ENCODE measurements at regions not wholly inside any gene's neighbourhood (a gene's known extent, or its start where the extent isn't known, plus 50 kb on each side); places are given as distances from the start of the nearest gene placed in this dataset.

- no peak for DNase-seq
Observed at GRCh38 chr14:104446611-104447010, 133.0 kb upstream of the C14orf180 start.

- no peak for DNase-seq
Observed at GRCh38 chr14:104447750-104448149, 131.8 kb upstream of the C14orf180 start.

DNA sequence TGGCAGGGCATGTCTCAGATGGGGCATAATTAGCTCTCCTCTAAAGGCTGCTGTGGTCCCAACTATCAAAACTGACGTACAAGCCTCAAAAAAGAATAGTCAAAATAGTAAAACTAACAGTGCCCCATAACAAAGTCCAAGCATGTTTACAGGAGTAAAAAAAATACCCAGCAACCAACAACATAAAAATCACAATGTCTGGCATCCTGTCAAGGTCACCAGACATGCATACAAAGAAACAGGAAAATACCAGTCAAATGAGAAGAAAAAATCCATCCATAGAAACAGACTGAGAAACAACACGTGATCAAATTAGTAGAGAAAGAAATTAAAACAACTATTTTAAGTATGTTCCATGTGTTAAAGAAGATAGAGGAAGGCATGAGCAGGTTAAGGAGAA lies 131.2 kb upstream of the C14orf180 start:
- no peak for DNase-seq

- no peak for DNase-seq
Observed at GRCh38 chr14:104448721-104449120, 130.8 kb upstream of the C14orf180 start.

GRCh38 chr14:104450811-104451401 lies 128.7 kb upstream of the C14orf180 start:
- no peak for DNase-seq

DNA sequence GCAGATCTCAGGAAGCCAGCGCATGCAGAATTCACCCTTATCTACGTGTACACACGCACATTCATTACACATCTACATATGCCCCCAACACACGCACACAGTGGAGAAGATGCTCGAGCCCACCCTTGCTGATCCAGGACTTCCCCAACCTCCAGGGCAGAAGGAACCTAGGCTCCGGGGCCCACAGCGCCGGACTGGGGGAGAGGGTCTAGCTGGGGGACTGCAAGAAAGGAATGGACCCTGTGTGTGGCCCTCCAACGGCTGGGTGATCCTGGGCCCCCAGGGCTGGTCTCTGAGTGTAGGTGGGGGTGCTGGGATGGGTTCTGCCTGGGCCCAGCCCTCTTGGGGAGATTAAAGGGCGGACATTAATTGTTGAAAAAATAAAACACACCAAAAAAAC lies 128.1 kb upstream of the C14orf180 start:
- DNase-seq = no peak

DNA sequence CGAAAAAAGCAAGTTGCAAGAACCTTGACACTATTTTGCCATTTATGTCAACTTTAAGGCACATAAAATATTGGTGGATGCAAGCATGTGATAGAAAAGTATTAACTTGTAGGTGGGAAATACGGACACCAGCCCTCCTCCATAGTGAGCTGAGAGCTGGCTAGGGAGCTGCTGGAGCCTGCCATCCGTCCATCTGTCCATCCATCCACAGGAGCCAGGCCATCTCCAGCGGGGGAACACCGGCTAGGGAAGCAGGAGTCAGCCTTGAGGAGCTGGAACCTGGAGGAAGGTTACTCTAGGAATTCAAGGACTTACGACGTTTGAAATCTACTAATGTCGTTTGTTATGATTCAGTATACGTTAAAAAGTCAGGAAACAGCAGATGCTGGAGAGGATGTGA lies 120.7 kb upstream of the C14orf180 start:
- no peak for DNase-seq

DNA sequence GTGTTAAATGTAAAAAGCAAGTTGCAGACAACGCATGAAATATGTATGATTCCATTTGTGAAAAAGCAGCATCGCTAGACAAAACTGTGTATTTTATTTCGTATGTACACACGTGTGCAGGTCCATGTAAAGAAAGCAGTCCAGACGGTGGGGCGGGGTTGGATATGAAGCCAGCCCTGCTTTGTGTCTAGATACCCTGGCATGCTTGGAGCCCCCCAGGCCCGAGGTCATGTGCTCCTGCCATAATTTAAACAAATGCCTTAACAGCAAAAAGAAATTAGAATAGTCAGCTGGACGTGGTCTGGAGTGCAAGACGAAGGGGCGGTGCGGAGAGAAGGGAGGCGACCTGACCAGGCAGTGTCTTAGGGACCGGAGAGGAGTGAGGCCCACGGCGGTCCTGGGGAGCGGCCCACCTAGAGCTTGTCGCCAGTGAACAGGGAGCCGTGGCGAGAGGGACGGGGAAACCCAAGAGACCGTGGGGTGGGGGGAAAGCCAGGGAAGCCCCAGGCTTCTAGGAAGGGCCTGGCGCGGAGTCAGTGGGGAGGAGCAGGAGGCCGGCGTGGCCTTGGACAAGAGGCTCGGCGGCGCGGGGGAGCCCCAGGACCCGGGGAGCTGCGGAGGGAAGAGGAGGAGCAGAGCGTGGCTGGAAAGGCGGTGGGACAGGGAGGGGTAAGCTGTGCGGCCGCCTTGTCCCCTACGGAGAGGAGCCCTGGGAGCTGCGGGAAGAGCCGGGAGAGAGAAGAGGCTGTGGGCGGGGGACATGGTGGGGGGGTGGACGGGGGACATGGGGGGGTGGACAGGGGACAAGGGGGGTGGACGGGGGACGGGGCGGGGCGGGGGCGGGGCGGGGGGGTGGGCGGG lies 118.5 kb upstream of the C14orf180 start:
- no peak for DNase-seq

DNA sequence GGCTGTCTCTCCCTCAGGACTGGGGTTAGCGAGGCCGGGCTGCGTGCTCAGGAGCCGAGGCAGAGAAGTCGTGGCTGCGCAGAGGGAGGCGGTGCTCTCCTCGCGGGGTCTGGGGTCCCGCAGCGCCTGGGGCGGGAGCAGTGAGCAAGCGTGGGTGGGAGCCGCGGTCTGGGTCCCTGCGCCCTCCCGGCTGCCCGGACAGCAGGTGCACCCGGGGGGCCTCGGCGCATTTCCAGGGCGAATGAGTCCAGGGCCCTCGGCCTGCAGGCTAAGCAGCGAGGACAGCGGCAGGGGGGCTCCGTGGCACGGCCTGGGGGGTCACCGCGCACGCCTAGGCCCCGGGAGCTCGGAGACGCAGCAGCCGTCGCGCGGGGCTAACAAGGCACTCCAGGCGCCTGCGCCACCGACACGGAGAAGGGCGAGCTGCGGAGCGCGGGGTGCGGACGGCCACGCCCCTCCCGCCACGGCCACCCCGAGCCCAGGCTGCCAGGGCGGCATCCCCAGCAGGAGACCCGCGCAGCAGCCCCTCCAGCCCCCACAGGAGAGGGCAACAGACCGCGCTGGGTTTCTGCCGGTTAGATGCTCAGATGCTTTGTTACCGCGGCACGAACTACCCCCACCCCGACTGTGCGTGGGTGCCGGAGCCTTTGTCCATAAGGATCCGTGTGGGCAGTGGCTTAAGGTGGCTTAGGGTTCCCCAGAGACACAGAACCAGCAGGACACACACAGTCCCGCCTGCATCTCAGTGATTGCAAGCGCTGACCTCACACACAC lies 117.7 kb upstream of the C14orf180 start:
- DNase-seq = no peak

- DNase-seq = no peak
Observed at GRCh38 chr14:104462651-104463630, 116.6 kb upstream of the C14orf180 start.

DNA sequence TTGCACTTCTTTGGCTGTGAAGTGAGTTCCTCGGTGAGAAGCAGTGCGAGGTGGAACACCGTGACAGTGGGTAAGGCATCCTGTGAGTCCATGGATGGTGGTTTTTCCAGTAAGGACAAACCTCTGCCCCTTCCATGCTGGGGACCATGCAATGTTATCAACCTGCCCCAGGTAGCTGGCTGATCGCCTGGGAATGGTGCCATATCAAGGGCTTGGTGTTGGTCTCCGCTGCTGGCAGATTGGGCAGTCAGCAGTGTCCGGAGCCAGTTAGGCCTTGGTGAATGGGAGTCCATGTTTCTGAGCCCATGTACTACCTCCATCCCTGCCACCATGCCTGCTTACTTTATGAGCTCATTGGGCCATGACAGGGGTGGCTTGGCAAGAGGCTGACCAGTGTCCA lies 114.7 kb upstream of the C14orf180 start:
- DNase-seq = no peak

DNA sequence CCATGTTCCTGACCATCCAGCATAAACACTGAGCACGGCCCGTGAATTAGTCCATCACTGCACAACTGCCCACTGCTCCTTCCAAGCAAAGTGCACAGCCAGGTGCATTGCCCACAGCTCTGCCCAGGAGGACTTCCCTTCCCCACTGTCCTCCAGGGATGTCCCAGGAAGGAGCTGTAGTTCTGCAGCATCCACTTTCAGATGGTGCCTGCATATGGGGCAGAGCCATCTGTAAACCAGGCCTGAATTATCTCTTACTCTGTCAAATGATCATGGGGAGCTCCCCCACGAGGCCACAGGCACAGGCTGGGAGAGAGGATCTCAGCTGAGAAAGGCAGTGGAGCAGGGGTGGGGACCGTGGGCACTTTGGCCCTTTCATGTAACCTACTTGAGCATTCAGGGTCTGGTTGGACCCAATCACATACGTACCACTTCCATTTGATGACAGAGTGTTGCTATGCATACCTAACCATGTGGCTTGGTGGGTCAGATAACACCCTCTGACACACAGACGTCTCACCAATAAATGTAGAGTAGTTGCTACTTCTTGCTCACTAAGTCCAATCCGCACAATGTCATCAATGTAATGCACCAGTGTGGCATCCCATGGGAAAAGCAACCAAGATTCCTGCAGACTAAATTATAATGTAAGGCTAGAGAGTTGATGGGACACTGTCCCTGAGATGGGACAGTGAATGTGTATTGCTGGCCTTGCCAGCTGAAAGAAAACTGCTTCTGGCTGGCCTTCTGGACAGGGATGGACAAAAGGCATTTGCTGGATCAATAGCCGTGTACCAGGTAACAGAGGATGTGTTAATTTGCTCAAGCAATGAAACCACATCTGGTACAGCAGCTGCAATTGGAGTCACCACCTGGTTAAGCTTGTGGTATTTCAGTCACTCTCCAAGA lies 113.8 kb upstream of the C14orf180 start:
- no peak for DNase-seq

GRCh38 chr14:104467236-104467635 lies 112.3 kb upstream of the C14orf180 start:
- no peak for DNase-seq

DNA sequence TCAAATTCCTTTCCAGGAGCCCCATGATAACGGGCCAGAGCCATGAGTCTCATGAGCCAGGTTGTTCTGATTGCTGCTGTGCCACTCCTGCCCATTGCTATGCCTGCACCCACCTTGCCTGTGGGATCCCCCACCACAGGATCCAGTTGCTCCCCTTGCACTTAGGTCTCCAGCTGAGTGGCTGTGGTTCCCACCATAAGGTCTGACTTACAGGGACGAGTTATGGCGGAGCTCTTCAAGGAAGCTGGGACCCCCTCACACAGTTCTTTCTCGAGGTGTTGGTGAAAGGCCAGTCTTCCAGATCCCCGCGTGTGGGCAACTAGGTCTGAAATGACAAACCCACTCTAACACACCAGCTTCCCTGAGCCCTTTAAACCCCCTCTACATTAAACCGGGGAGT lies 111.9 kb upstream of the C14orf180 start:
- DNase-seq = no peak

DNA sequence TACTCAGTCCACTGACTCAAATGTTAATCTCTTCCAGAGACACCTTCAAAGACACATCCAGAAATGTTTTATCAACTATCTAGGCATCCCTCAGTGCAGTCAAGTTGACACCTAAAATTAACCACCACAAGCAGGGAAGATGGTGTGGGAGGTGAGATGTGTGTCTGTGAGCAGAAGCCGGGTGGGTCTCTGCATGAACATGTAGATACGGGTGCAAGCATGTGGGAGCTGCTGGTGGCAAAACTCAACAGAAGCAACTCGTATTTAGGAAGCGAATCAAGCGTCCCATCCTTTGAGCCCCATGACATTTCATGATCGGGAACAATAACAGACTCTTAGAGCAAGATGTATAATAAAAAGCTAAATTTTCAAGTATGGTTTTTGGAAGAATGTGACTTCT lies 110.0 kb upstream of the C14orf180 start:
- no peak for DNase-seq

GRCh38 chr14:104470588-104470987 lies 109.0 kb upstream of the C14orf180 start:
- DNase-seq = no peak

GRCh38 chr14:104471114-104471513 lies 108.5 kb upstream of the C14orf180 start:
- no peak for DNase-seq

GRCh38 chr14:104472073-104472472 lies 107.5 kb upstream of the C14orf180 start:
- no peak for DNase-seq

GRCh38 chr14:104472536-104473243 lies 106.9 kb upstream of the C14orf180 start:
- no peak for DNase-seq

GRCh38 chr14:104473244-104473565 lies 106.4 kb upstream of the C14orf180 start:
- no peak for DNase-seq

Measured in DMS 273 treated with DMSO at 0.1 percent for 48 hours (cell line).